ENCODE measurements at regions not wholly inside any gene's neighbourhood (a gene's known extent, or its start where the extent isn't known, plus 50 kb on each side); places are given as distances from the start of the nearest gene placed in this dataset.

GRCh38 chr2:42905341-42906110 is 113.1 kb upstream of the HAAO start:
- peak overlapping the region; percentile 96 for H2BK12ac ChIP-seq (ENCODE audit: low read length)
- peak overlapping the region; percentile 7 for H2BK120ac ChIP-seq (ENCODE audit: low read depth, low read length)
- no CpG with 5 or more reads among the region's 25 CpGs for WGBS, 2 donors (ENCODE audit: extremely low coverage in 2 of 2, insufficient read length in 2 of 2, insufficient replicate concordance in 1 of 2)

GRCh38 chr2:42904576-42904876 is 112.1 kb upstream of the HAAO start:
- DNase-seq (ENCODE audit: low spot score) = no peak
- Histone ChIP-seq H2BK12ac (ENCODE audit: low read length) (no peak overlapping the region), H2AFZ (ENCODE audit: low read length) (no peak overlapping the region), H3K9me3 (replicated peaks in 1 of 2; ENCODE audit: control insufficient read depth in 2 of 2, insufficient read depth in 1 of 2, low read depth in 1 of 2, low read length in 2 of 2) (no peaks in the 10 kb centered on the region), H2BK5ac (ENCODE audit: low read length) (no peak overlapping the region), H4K91ac (ENCODE audit: low read depth, low read length, poor library complexity) (no peak overlapping the region), H3K4me3 (ENCODE audit: low read length in 2 of 2) (no peak overlapping the region), H2BK15ac (ENCODE audit: low read length) (peak overlapping the region; percentile 12), H3K4me1 (ENCODE audit: control insufficient read depth in 2 of 2, insufficient read depth in 1 of 2, low read depth in 1 of 2, low read length in 2 of 2) (peaks cover 11 to 30% of the 10 kb centered on the region in 2 donors), H3K23ac (ENCODE audit: low read depth, low read length, poor library complexity) (no peak overlapping the region), H3K27me3 (ENCODE audit: control insufficient read depth in 3 of 3, insufficient read depth in 3 of 3, low read depth in 1 of 3, low read length in 3 of 3) (peaks cover 0 to 12% (median 0%) of the 10 kb centered on the region in 3 experiments), H3K27ac (replicated peaks; ENCODE audit: low read length) (no peak overlapping the region), H2BK120ac (ENCODE audit: low read depth, low read length) (no peak overlapping the region), H3K4ac (ENCODE audit: low read length) (no peak overlapping the region), H3K4me2 (ENCODE audit: insufficient read depth, low read length, poor library complexity, severe bottlenecking) (no peak overlapping the region), H3K36me3 (replicated peaks in 1 of 2; ENCODE audit: control insufficient read depth in 2 of 2, insufficient read depth in 2 of 2, low read length in 2 of 2) (no peaks in the 10 kb centered on the region), H3K79me1 (ENCODE audit: low read depth, low read length) (no peaks in the 10 kb centered on the region), H3K14ac (ENCODE audit: low read length) (no peak overlapping the region), H2AK5ac (ENCODE audit: low read depth, low read length) (peak overlapping the region; percentile 64), H3K18ac (ENCODE audit: low read length) (peak overlapping the region; percentile 45), H4K8ac (ENCODE audit: low read depth, low read length) (no peak overlapping the region), H3K9ac (ENCODE audit: low read depth, low read length, poor library complexity) (no peak overlapping the region)
- no CpG with 5 or more reads among the region's 3 CpGs for WGBS, 2 donors (ENCODE audit: extremely low coverage in 2 of 2, insufficient read length in 2 of 2, insufficient replicate concordance in 1 of 2)

More at GRCh38 chr2:42905341-42906110, 113.1 kb upstream of the HAAO start:
- peak overlapping the region; percentile 88 for H2AK5ac ChIP-seq (ENCODE audit: low read depth, low read length)
- no peak overlapping the region for H3K23ac ChIP-seq (ENCODE audit: low read depth, low read length, poor library complexity)
- no peak overlapping the region for H2AFZ ChIP-seq (ENCODE audit: low read length)
- H2BK5ac ChIP-seq (ENCODE audit: low read length) = peak overlapping the region; percentile 14
- no peak overlapping the region for H3K4me3 ChIP-seq (ENCODE audit: low read length in 2 of 2)
- H3K4me2 ChIP-seq (ENCODE audit: insufficient read depth, low read length, poor library complexity, severe bottlenecking) = no peak overlapping the region
- H3K14ac ChIP-seq (ENCODE audit: low read length) = no peak overlapping the region
- no peaks in the 10 kb centered on the region for H3K79me1 ChIP-seq (ENCODE audit: low read depth, low read length)
- H3K27ac ChIP-seq (replicated peaks; ENCODE audit: low read length) = no peak overlapping the region
- peaks cover 0 to 9% (median 0%) of the 10 kb centered on the region in 3 experiments for H3K27me3 ChIP-seq (ENCODE audit: control insufficient read depth in 3 of 3, insufficient read depth in 3 of 3, low read depth in 1 of 3, low read length in 3 of 3)
- peak overlapping the region; percentile 10 for H4K91ac ChIP-seq (ENCODE audit: low read depth, low read length, poor library complexity)
- H2BK15ac ChIP-seq (ENCODE audit: low read length) = peak overlapping the region; percentile 77
- peak overlapping the region; percentile 62 for H3K18ac ChIP-seq (ENCODE audit: low read length)
- no peak for DNase-seq (ENCODE audit: low spot score)
- no peaks in the 10 kb centered on the region for H3K36me3 ChIP-seq (replicated peaks in 1 of 2; ENCODE audit: control insufficient read depth in 2 of 2, insufficient read depth in 2 of 2, low read length in 2 of 2)
- no peak overlapping the region for H3K9ac ChIP-seq (ENCODE audit: low read depth, low read length, poor library complexity)
- H4K8ac ChIP-seq (ENCODE audit: low read depth, low read length) = no peak overlapping the region
- H3K4me1 ChIP-seq (ENCODE audit: control insufficient read depth in 2 of 2, insufficient read depth in 1 of 2, low read depth in 1 of 2, low read length in 2 of 2) = peaks cover 11 to 30% of the 10 kb centered on the region in 2 donors
- no peak overlapping the region for H3K4ac ChIP-seq (ENCODE audit: low read length)
- no peaks in the 10 kb centered on the region for H3K9me3 ChIP-seq (replicated peaks in 1 of 2; ENCODE audit: control insufficient read depth in 2 of 2, insufficient read depth in 1 of 2, low read depth in 1 of 2, low read length in 2 of 2)

- no CpG with 5 or more reads among the region's 16 CpGs for WGBS, 2 donors (ENCODE audit: extremely low coverage in 2 of 2, insufficient read length in 2 of 2, insufficient replicate concordance in 1 of 2)
- no peaks in the 10 kb centered on the region for H3K9me3 ChIP-seq (replicated peaks in 1 of 2; ENCODE audit: control insufficient read depth in 2 of 2, insufficient read depth in 1 of 2, low read depth in 1 of 2, low read length in 2 of 2)
- H3K4ac ChIP-seq (ENCODE audit: low read length) = no peak overlapping the region
- peak overlapping the region; percentile 59 for H2BK12ac ChIP-seq (ENCODE audit: low read length)
- H3K79me1 ChIP-seq (ENCODE audit: low read depth, low read length) = no peaks in the 10 kb centered on the region
- H2AFZ ChIP-seq (ENCODE audit: low read length) = peak overlapping the region; percentile 11
- peak overlapping the region; percentile 12 for H2BK15ac ChIP-seq (ENCODE audit: low read length)
- H2BK120ac ChIP-seq (ENCODE audit: low read depth, low read length) = peak overlapping the region; percentile 64
- H3K14ac ChIP-seq (ENCODE audit: low read length) = peak overlapping the region; percentile 9
- H3K4me1 ChIP-seq (ENCODE audit: control insufficient read depth in 2 of 2, insufficient read depth in 1 of 2, low read depth in 1 of 2, low read length in 2 of 2) = peaks cover 11 to 30% of the 10 kb centered on the region in 2 donors
- H4K91ac ChIP-seq (ENCODE audit: low read depth, low read length, poor library complexity) = no peak overlapping the region
- H3K27ac ChIP-seq (replicated peaks; ENCODE audit: low read length) = no peak overlapping the region
- H3K4me3 ChIP-seq (ENCODE audit: low read length in 2 of 2) = no peak overlapping the region
- no peaks in the 10 kb centered on the region for H3K36me3 ChIP-seq (replicated peaks in 1 of 2; ENCODE audit: control insufficient read depth in 2 of 2, insufficient read depth in 2 of 2, low read length in 2 of 2)
- peak overlapping the region; percentile 73 for H3K18ac ChIP-seq (ENCODE audit: low read length)
- H2AK5ac ChIP-seq (ENCODE audit: low read depth, low read length) = peak overlapping the region; percentile 65
- no peak overlapping the region for H3K9ac ChIP-seq (ENCODE audit: low read depth, low read length, poor library complexity)
- no peak for DNase-seq (ENCODE audit: low spot score)
- no peak overlapping the region for H3K4me2 ChIP-seq (ENCODE audit: insufficient read depth, low read length, poor library complexity, severe bottlenecking)
- H3K27me3 ChIP-seq (ENCODE audit: control insufficient read depth in 3 of 3, insufficient read depth in 3 of 3, low read depth in 1 of 3, low read length in 3 of 3) = peaks cover 0 to 12% (median 0%) of the 10 kb centered on the region in 3 experiments
- H3K23ac ChIP-seq (ENCODE audit: low read depth, low read length, poor library complexity) = no peak overlapping the region
- H4K8ac ChIP-seq (ENCODE audit: low read depth, low read length) = no peak overlapping the region
- peak overlapping the region; percentile 57 for H2BK5ac ChIP-seq (ENCODE audit: low read length)
These were observed 111.6 kb upstream of the HAAO start for GRCh38 chr2:42903821-42904575.

Measured in neuronal stem cell (in vitro differentiated cells).